Prostate gland (tissue), 2 donors: ENCODE measurements at regions not wholly inside any gene's neighbourhood (a gene's known extent, or its start where the extent isn't known, plus 50 kb on each side); places are given as distances from the start of the nearest gene placed in this dataset.

Source experiments
- CTCF ChIP-seq, 4 experiments: fragments of 200-600 bp in 2 of 4; fragments of 450-650 bp in 2 of 4; sonication (generic) in 2 of 4; IDR thresholded peaks; 1 replicate in 3 of 4; 2 replicates in 1 of 4; pipeline ENCODE4 v1.5.1; 2016 to 2019; ENCODE audit warnings: antibody characterized with exemption in 4 of 4, mild to moderate bottlenecking in 2 of 4, moderate library complexity in 2 of 4
- POLR2A ChIP-seq: fragments of 450-650 bp; IDR thresholded peaks from one replicate; pipeline ENCODE4 v1.6.1; 2016; ENCODE audit warnings: antibody characterized with exemption, mild to moderate bottlenecking
- POLR2AphosphoS5 ChIP-seq: sonication (generic); formaldehyde crosslinking; IDR thresholded peaks from one replicate; pipeline ENCODE4 v1.6.1; 2017; ENCODE audit warnings: antibody characterized with exemption

GRCh38 chr6:19368511-19368910 is 468.7 kb upstream of the ID4 start:
- TF ChIP-seq CTCF (IDR thresholded peaks at IDR 0.05) (no peak), POLR2A (no peak), POLR2AphosphoS5 (no peak)
